ENCODE measurements at regions not wholly inside any gene's neighbourhood (a gene's known extent, or its start where the extent isn't known, plus 50 kb on each side); places are given as distances from the start of the nearest gene placed in this dataset.

- no peak for TF ChIP-seq CTCF (IDR thresholded peaks at IDR 0.05)
- Histone ChIP-seq H3K4me1 (ENCODE audit: low read depth) (no peaks in the 10 kb centered on the region), H3K4me3 (no peak overlapping the region), H3K36me3 (ENCODE audit: low read depth) (no peaks in the 10 kb centered on the region), H3K9me3 (no peaks in the 10 kb centered on the region)
- intact Hi-C loops (cut with DNase I, micrococcal nuclease), result no loop called here
- ATAC-seq (no peak), DNase-seq (no peak)
These were observed 217.7 kb downstream of the HIPK3 start for GRCh38 chr11:33474866-33475265.

- DNase-seq, result no peak
- intact Hi-C loops (cut with DNase I, micrococcal nuclease), result no loop called here
- no peaks in the 10 kb centered on the region for H3K4me1 ChIP-seq (ENCODE audit: low read depth)
- no peaks in the 10 kb centered on the region for H3K9me3 ChIP-seq
- H3K4me3 ChIP-seq, result no peak overlapping the region
- H3K36me3 ChIP-seq (ENCODE audit: low read depth), result no peaks in the 10 kb centered on the region
- ATAC-seq, result no peak
- no peak for TF ChIP-seq CTCF (IDR thresholded peaks at IDR 0.05)
These were observed 214.4 kb downstream of the HIPK3 start for GRCh38 chr11:33471541-33471940.

- intact Hi-C loops (cut with DNase I, micrococcal nuclease), result no loop called here
- H3K4me3 ChIP-seq, result no peak overlapping the region
- no peaks in the 10 kb centered on the region for H3K36me3 ChIP-seq (ENCODE audit: low read depth)
- no peaks in the 10 kb centered on the region for H3K4me1 ChIP-seq (ENCODE audit: low read depth)
- no peaks in the 10 kb centered on the region for H3K9me3 ChIP-seq
- no peak for TF ChIP-seq CTCF (IDR thresholded peaks at IDR 0.05)
- ATAC-seq (no peak), DNase-seq (no peak)
These were observed 210.8 kb downstream of the HIPK3 start for GRCh38 chr11:33467966-33468365.

- Histone ChIP-seq H3K4me1 (ENCODE audit: low read depth) (no peaks in the 10 kb centered on the region), H3K4me3 (no peak overlapping the region), H3K9me3 (no peaks in the 10 kb centered on the region), H3K36me3 (ENCODE audit: low read depth) (no peaks in the 10 kb centered on the region)
- no peak for TF ChIP-seq CTCF (IDR thresholded peaks at IDR 0.05)
- intact Hi-C loops (cut with DNase I, micrococcal nuclease), result no loop called here
- DNase-seq, result no peak
- no peak for ATAC-seq
These were observed 205.9 kb downstream of the HIPK3 start for GRCh38 chr11:33463059-33463458.

GRCh38 chr11:33461369-33462125 lies 204.4 kb downstream of the HIPK3 start:
- Histone ChIP-seq H3K4me1 (ENCODE audit: low read depth) (no peaks in the 10 kb centered on the region), H3K9me3 (no peaks in the 10 kb centered on the region), H3K36me3 (ENCODE audit: low read depth) (no peaks in the 10 kb centered on the region), H3K4me3 (no peak overlapping the region)
- ATAC-seq (no peak), DNase-seq (no peak)
- intact Hi-C loops (cut with DNase I, micrococcal nuclease), result no loop called here
- TF ChIP-seq CTCF (IDR thresholded peaks at IDR 0.05), result no peak

- Histone ChIP-seq H3K9me3 (no peaks in the 10 kb centered on the region), H3K4me3 (no peak overlapping the region), H3K4me1 (ENCODE audit: low read depth) (no peaks in the 10 kb centered on the region), H3K36me3 (ENCODE audit: low read depth) (no peaks in the 10 kb centered on the region)
- intact Hi-C loops (cut with DNase I, micrococcal nuclease), result no loop called here
- ATAC-seq, result no peak
- no peak for TF ChIP-seq CTCF (IDR thresholded peaks at IDR 0.05)
- DNase-seq, result no peak
These were observed 200.8 kb downstream of the HIPK3 start for GRCh38 chr11:33457948-33458347.

Measured in mucosa of descending colon (tissue), 3 donors.